ENCODE measurements at regions not wholly inside any gene's neighbourhood (a gene's known extent, or its start where the extent isn't known, plus 50 kb on each side); places are given as distances from the start of the nearest gene placed in this dataset.

- no peak for ATAC-seq (ENCODE audit: low FRiP score)
- 59 to 62% methylated on average over 6 of the region's 6 CpGs for WGBS, 2 donors
- no peak for DNase-seq
Observed at GRCh38 chr5:126263591-126264184, 159.5 kb upstream of the GRAMD2B start.

DNA sequence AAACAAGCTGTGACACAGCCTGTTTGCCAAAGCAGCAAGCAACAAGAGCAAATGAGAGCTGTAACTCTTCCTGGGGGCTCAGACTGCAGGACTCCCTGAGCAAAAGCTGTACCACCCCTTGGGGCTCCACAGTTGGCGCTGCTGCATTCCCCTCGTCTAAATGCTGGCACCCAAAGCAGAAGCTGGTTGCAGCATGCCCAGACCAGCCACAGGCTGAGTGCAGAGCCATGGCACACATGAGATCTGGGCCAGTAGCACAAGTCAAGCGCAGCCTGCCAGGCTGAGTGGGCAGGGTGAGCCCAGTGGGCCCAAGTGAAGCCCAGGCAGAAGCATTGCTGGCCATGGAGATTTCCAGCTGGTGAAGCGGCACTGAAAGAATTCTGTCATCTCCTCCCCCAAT, 157.3 kb upstream of the GRAMD2B start:
- ATAC-seq (ENCODE audit: low FRiP score): no peak
- Histone ChIP-seq H3K4me1 (ENCODE audit: control insufficient read depth in 1 of 2, insufficient read depth in 2 of 2, low read length in 2 of 2) (no peaks in the 10 kb centered on the region), H3K27me3 (ENCODE audit: control insufficient read depth in 1 of 2, insufficient read depth in 2 of 2, low read length in 1 of 2) (no peaks in the 10 kb centered on the region), H3K36me3 (ENCODE audit: control insufficient read depth in 1 of 2, insufficient read depth in 2 of 2, low read length in 1 of 2) (no peaks in the 10 kb centered on the region), H3K27ac (ENCODE audit: low read depth in 1 of 2, low read length in 2 of 2) (no peak overlapping the region), H3K4me3 (ENCODE audit: low read length in 2 of 2) (no peak overlapping the region), H3K9me3 (ENCODE audit: control insufficient read depth, low read length) (no peaks in the 10 kb centered on the region)
- peak in 1 of 2 donors; percentile 17 for DNase-seq
- intact Hi-C loops (cut with DNase I): no loop called here
- 59 to 61% methylated on average over 4 of the region's 4 CpGs for WGBS, 2 donors

More at GRCh38 chr5:126263591-126264184, 159.5 kb upstream of the GRAMD2B start:
- Histone ChIP-seq H3K36me3 (ENCODE audit: control insufficient read depth in 1 of 2, insufficient read depth in 2 of 2, low read length in 1 of 2) (no peaks in the 10 kb centered on the region), H3K4me3 (ENCODE audit: low read length in 2 of 2) (no peak overlapping the region), H3K27me3 (ENCODE audit: control insufficient read depth in 1 of 2, insufficient read depth in 2 of 2, low read length in 1 of 2) (no peaks in the 10 kb centered on the region), H3K4me1 (ENCODE audit: control insufficient read depth in 1 of 2, insufficient read depth in 2 of 2, low read length in 2 of 2) (no peaks in the 10 kb centered on the region), H3K27ac (ENCODE audit: low read depth in 1 of 2, low read length in 2 of 2) (no peak overlapping the region), H3K9me3 (ENCODE audit: control insufficient read depth, low read length) (no peaks in the 10 kb centered on the region)
- intact Hi-C loops (cut with DNase I): no loop called here

GRCh38 chr5:126267438-126267837, 155.8 kb upstream of the GRAMD2B start:
- WGBS, 2 donors: 72 to 77% methylated on average over 4 of the region's 4 CpGs
- Histone ChIP-seq H3K4me3 (ENCODE audit: low read length in 2 of 2) (no peak overlapping the region), H3K4me1 (ENCODE audit: control insufficient read depth in 1 of 2, insufficient read depth in 2 of 2, low read length in 2 of 2) (no peaks in the 10 kb centered on the region), H3K27ac (ENCODE audit: low read depth in 1 of 2, low read length in 2 of 2) (no peak overlapping the region), H3K36me3 (ENCODE audit: control insufficient read depth in 1 of 2, insufficient read depth in 2 of 2, low read length in 1 of 2) (no peaks in the 10 kb centered on the region), H3K27me3 (ENCODE audit: control insufficient read depth in 1 of 2, insufficient read depth in 2 of 2, low read length in 1 of 2) (no peaks in the 10 kb centered on the region), H3K9me3 (ENCODE audit: control insufficient read depth, low read length) (no peaks in the 10 kb centered on the region)
- intact Hi-C loops (cut with DNase I): no loop called here
- no peak for ATAC-seq (ENCODE audit: low FRiP score)
- DNase-seq: no peak

DNA sequence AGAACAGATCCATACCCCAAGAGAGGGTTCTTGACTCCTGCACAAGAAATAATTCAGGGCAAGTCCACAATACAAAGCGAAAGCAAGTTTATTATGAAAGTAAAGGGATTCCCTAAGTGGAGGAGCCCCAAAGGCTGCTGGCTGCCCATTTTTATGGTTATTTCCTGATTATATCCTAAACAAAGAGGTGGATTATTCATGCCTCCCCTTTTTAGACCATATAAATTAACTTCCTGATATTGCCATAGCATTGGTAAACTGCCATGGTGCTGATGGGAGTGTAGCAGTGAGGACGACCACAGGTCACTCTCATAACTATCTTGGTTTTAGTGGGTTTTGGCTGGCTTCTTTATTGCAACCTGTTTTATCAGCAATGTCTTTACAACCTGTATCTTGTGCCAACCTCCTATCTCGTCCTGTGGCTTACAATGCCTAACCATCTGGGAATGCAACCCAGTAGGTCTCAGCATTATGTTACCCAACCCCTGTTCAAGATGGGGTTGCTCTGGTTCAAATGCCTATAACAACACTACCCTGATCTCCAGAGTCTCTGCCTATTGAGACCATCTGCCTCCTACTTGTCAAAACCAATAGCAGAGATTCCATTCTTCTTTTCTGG, 154.4 kb upstream of the GRAMD2B start:
- Histone ChIP-seq H3K36me3 (ENCODE audit: control insufficient read depth in 1 of 2, insufficient read depth in 2 of 2, low read length in 1 of 2) (no peaks in the 10 kb centered on the region), H3K4me1 (ENCODE audit: control insufficient read depth in 1 of 2, insufficient read depth in 2 of 2, low read length in 2 of 2) (no peaks in the 10 kb centered on the region), H3K9me3 (ENCODE audit: control insufficient read depth, low read length) (no peaks in the 10 kb centered on the region), H3K27ac (ENCODE audit: low read depth in 1 of 2, low read length in 2 of 2) (no peak overlapping the region), H3K4me3 (ENCODE audit: low read length in 2 of 2) (no peak overlapping the region), H3K27me3 (ENCODE audit: control insufficient read depth in 1 of 2, insufficient read depth in 2 of 2, low read length in 1 of 2) (no peaks in the 10 kb centered on the region)
- intact Hi-C loops (cut with DNase I): no loop called here
- WGBS, 2 donors: 58 to 65% methylated on average over 3 of the region's 3 CpGs
- no peak for DNase-seq
- no peak for ATAC-seq (ENCODE audit: low FRiP score)

DNA sequence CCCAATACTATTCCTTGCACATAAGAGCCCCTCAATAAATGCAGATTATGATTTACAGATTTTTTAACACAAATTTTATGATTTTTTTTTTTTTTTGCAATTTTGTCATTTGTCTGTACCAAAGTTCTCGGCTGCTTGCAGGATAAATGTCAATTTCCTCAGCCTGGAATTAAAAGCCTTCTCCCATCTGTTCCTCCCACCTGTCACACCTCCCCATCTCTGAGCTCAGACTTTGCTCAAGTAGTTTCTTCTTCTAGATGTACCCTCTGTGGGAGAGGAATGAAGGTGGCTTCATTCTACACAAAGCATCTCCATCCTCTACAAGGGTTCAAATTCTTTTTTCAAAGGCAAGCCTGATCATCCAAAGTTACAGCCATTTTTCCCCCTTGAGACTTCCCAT, 153.7 kb upstream of the GRAMD2B start:
- H3K4me3 ChIP-seq (ENCODE audit: low read length in 2 of 2): no peak overlapping the region
- no peaks in the 10 kb centered on the region for H3K4me1 ChIP-seq (ENCODE audit: control insufficient read depth in 1 of 2, insufficient read depth in 2 of 2, low read length in 2 of 2)
- intact Hi-C loops (cut with DNase I): no loop called here
- no peaks in the 10 kb centered on the region for H3K9me3 ChIP-seq (ENCODE audit: control insufficient read depth, low read length)
- H3K36me3 ChIP-seq (ENCODE audit: control insufficient read depth in 1 of 2, insufficient read depth in 2 of 2, low read length in 1 of 2): no peaks in the 10 kb centered on the region
- DNase-seq: no peak
- H3K27ac ChIP-seq (ENCODE audit: low read depth in 1 of 2, low read length in 2 of 2): no peak overlapping the region
- H3K27me3 ChIP-seq (ENCODE audit: control insufficient read depth in 1 of 2, insufficient read depth in 2 of 2, low read length in 1 of 2): no peaks in the 10 kb centered on the region
- ATAC-seq (ENCODE audit: low FRiP score): no peak
- 91 to 97% methylated on average over 1 of the region's 1 CpG for WGBS, 2 donors

DNA sequence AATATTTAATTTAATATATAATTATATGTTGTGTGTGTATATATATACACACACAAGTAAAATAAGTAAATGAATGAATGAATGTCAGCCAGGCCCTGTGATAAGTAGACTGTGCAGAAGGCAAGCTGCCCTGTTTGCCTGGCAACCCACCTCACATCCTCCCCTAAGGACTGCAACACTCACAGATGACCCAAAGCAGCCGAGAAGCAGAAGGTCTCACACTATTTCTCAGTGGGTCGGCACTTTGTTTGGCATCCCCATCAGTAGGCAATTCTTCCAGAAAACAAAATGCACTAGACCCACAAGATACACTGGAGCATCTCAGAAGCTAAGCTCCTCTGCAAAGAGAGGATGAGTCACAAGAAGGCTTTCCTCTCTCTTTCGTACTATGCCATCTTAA, 152.1 kb upstream of the GRAMD2B start:
- Histone ChIP-seq H3K4me1 (ENCODE audit: control insufficient read depth in 1 of 2, insufficient read depth in 2 of 2, low read length in 2 of 2) (no peaks in the 10 kb centered on the region), H3K9me3 (ENCODE audit: control insufficient read depth, low read length) (no peaks in the 10 kb centered on the region), H3K4me3 (ENCODE audit: low read length in 2 of 2) (no peak overlapping the region), H3K27ac (ENCODE audit: low read depth in 1 of 2, low read length in 2 of 2) (no peak overlapping the region), H3K36me3 (ENCODE audit: control insufficient read depth in 1 of 2, insufficient read depth in 2 of 2, low read length in 1 of 2) (no peaks in the 10 kb centered on the region), H3K27me3 (ENCODE audit: control insufficient read depth in 1 of 2, insufficient read depth in 2 of 2, low read length in 1 of 2) (no peaks in the 10 kb centered on the region)
- 84 to 94% methylated on average over 3 of the region's 3 CpGs for WGBS, 2 donors
- ATAC-seq (ENCODE audit: low FRiP score) (no peak), DNase-seq (no peak)
- intact Hi-C loops (cut with DNase I): no loop called here

GRCh38 chr5:126274076-126274762, 149.0 kb upstream of the GRAMD2B start:
- Histone ChIP-seq H3K27ac (ENCODE audit: low read depth in 1 of 2, low read length in 2 of 2) (no peak overlapping the region), H3K4me3 (ENCODE audit: low read length in 2 of 2) (no peak overlapping the region), H3K4me1 (ENCODE audit: control insufficient read depth in 1 of 2, insufficient read depth in 2 of 2, low read length in 2 of 2) (no peaks in the 10 kb centered on the region), H3K27me3 (ENCODE audit: control insufficient read depth in 1 of 2, insufficient read depth in 2 of 2, low read length in 1 of 2) (no peaks in the 10 kb centered on the region), H3K9me3 (ENCODE audit: control insufficient read depth, low read length) (no peaks in the 10 kb centered on the region), H3K36me3 (ENCODE audit: control insufficient read depth in 1 of 2, insufficient read depth in 2 of 2, low read length in 1 of 2) (no peaks in the 10 kb centered on the region)
- WGBS, 2 donors: 26 to 40% methylated on average over 2 of the region's 2 CpGs
- no peak for DNase-seq
- ATAC-seq (ENCODE audit: low FRiP score): no peak
- intact Hi-C loops (cut with DNase I): no loop called here

- DNase-seq: no peak
- intact Hi-C loops (cut with DNase I): no loop called here
- Histone ChIP-seq H3K4me3 (ENCODE audit: low read length in 2 of 2) (no peak overlapping the region), H3K4me1 (ENCODE audit: control insufficient read depth in 1 of 2, insufficient read depth in 2 of 2, low read length in 2 of 2) (no peaks in the 10 kb centered on the region), H3K27ac (ENCODE audit: low read depth in 1 of 2, low read length in 2 of 2) (no peak overlapping the region), H3K9me3 (ENCODE audit: control insufficient read depth, low read length) (no peaks in the 10 kb centered on the region), H3K36me3 (ENCODE audit: control insufficient read depth in 1 of 2, insufficient read depth in 2 of 2, low read length in 1 of 2) (no peaks in the 10 kb centered on the region), H3K27me3 (ENCODE audit: control insufficient read depth in 1 of 2, insufficient read depth in 2 of 2, low read length in 1 of 2) (no peaks in the 10 kb centered on the region)
- no peak for ATAC-seq (ENCODE audit: low FRiP score)
- WGBS, 2 donors: 60 to 65% methylated on average over 3 of the region's 3 CpGs
Observed at GRCh38 chr5:126274763-126275125, 148.5 kb upstream of the GRAMD2B start.

- H3K36me3 ChIP-seq (ENCODE audit: control insufficient read depth in 1 of 2, insufficient read depth in 2 of 2, low read length in 1 of 2): no peaks in the 10 kb centered on the region
- no peak overlapping the region for H3K4me3 ChIP-seq (ENCODE audit: low read length in 2 of 2)
- H3K4me1 ChIP-seq (ENCODE audit: control insufficient read depth in 1 of 2, insufficient read depth in 2 of 2, low read length in 2 of 2): no peaks in the 10 kb centered on the region
- ATAC-seq (ENCODE audit: low FRiP score) (no peak), DNase-seq (no peak)
- no peaks in the 10 kb centered on the region for H3K9me3 ChIP-seq (ENCODE audit: control insufficient read depth, low read length)
- intact Hi-C loops (cut with DNase I): no loop called here
- no peak overlapping the region for H3K27ac ChIP-seq (ENCODE audit: low read depth in 1 of 2, low read length in 2 of 2)
- H3K27me3 ChIP-seq (ENCODE audit: control insufficient read depth in 1 of 2, insufficient read depth in 2 of 2, low read length in 1 of 2): no peaks in the 10 kb centered on the region
Observed at GRCh38 chr5:126277762-126278161, 145.4 kb upstream of the GRAMD2B start.
